ENCODE measurements at regions not wholly inside any gene's neighbourhood (a gene's known extent, or its start where the extent isn't known, plus 50 kb on each side); places are given as distances from the start of the nearest gene placed in this dataset.
A peak's percentile ranks its signal among the peaks of the same experiment; 100 is the strongest.
"Not testable (repeated sequence)": the region's sequence is repeated elsewhere in the genome, so short reads cannot be mapped to it uniquely, and the experiment has no call there.

GRCh38 chr14:105891221-105891602, 364.8 kb downstream of the TMEM121 start:
- H3K4me1 Mint-ChIP-seq, result no peaks in the 10 kb centered on the region
- ATAC-seq (no peak), DNase-seq (peak in 1 of 2 donors; percentile 10)
- no peaks in the 10 kb centered on the region for H3K36me3 ChIP-seq (ENCODE audit: control insufficient read depth, insufficient read depth, low read length)
- H3K27me3 Mint-ChIP-seq (ENCODE audit: low read depth in 2 of 2), result peaks cover 13 to 17% of the 10 kb centered on the region in 2 donors
- no peaks in the 10 kb centered on the region for H3K36me3 Mint-ChIP-seq
- peaks cover 8% of the 10 kb centered on the region for H3K4me1 ChIP-seq (ENCODE audit: control insufficient read depth, insufficient read depth, low read length)
- no peak overlapping the region for H3K27ac ChIP-seq (ENCODE audit: low read length)
- 55% methylated on average over 15 of the region's 15 CpGs for WGBS (ENCODE audit: insufficient coverage)
- H3K9me3 Mint-ChIP-seq, result no peaks in the 10 kb centered on the region
- no peak overlapping the region for H3K4me3 ChIP-seq (ENCODE audit: low read length)
- TF ChIP-seq CTCF (IDR thresholded peaks at IDR 0.05), result no peak
- no peaks in the 10 kb centered on the region for H3K27me3 ChIP-seq (ENCODE audit: control insufficient read depth, insufficient read depth, low read length)
- H3K27ac Mint-ChIP-seq, result no peak overlapping the region
- H3K9me3 ChIP-seq (ENCODE audit: control insufficient read depth, insufficient read depth, low read length), result no peaks in the 10 kb centered on the region
- H3K4me3 Mint-ChIP-seq, result no peak overlapping the region
- intact Hi-C loops (cut with micrococcal nuclease), result no loop called here

- intact Hi-C loops (cut with micrococcal nuclease), result no loop called here
- DNase-seq (peak in 1 of 2 donors; percentile 13), ATAC-seq (no peak)
- Mint-ChIP-seq H3K27me3 (ENCODE audit: low read depth in 2 of 2) (peaks cover 13 to 23% of the 10 kb centered on the region in 2 donors), H3K4me3 (no peak overlapping the region), H3K27ac (no peak overlapping the region), H3K4me1 (no peaks in the 10 kb centered on the region), H3K9me3 (no peaks in the 10 kb centered on the region), H3K36me3 (no peaks in the 10 kb centered on the region)
- Histone ChIP-seq H3K27ac (ENCODE audit: low read length) (no peak overlapping the region), H3K4me3 (ENCODE audit: low read length) (no peak overlapping the region), H3K4me1 (ENCODE audit: control insufficient read depth, insufficient read depth, low read length) (peaks cover 8% of the 10 kb centered on the region), H3K9me3 (ENCODE audit: control insufficient read depth, insufficient read depth, low read length) (no peaks in the 10 kb centered on the region), H3K27me3 (ENCODE audit: control insufficient read depth, insufficient read depth, low read length) (no peaks in the 10 kb centered on the region), H3K36me3 (ENCODE audit: control insufficient read depth, insufficient read depth, low read length) (no peaks in the 10 kb centered on the region)
- 46% methylated on average over 16 of the region's 18 CpGs for WGBS (ENCODE audit: insufficient coverage)
- no peak for TF ChIP-seq CTCF (IDR thresholded peaks at IDR 0.05)
These were observed 365.5 kb downstream of the TMEM121 start for GRCh38 chr14:105891631-105892452.

- intact Hi-C loops (cut with micrococcal nuclease); ATAC-seq; H3K36me3 ChIP-seq (ENCODE audit: control insufficient read depth, insufficient read depth, low read length); H3K36me3 Mint-ChIP-seq; H3K4me3 Mint-ChIP-seq; H3K27ac ChIP-seq (ENCODE audit: low read length); H3K9me3 ChIP-seq (ENCODE audit: control insufficient read depth, insufficient read depth, low read length); H3K27ac Mint-ChIP-seq; H3K4me1 Mint-ChIP-seq; H3K27me3 ChIP-seq (ENCODE audit: control insufficient read depth, insufficient read depth, low read length); H3K9me3 Mint-ChIP-seq; H3K4me1 ChIP-seq (ENCODE audit: control insufficient read depth, insufficient read depth, low read length); H3K4me3 ChIP-seq (ENCODE audit: low read length): not testable (repeated sequence)
- peaks cover 13 to 23% of the 10 kb centered on the region in 2 donors for H3K27me3 Mint-ChIP-seq (ENCODE audit: low read depth in 2 of 2)
- peak in 1 of 2 donors; percentile 11 for DNase-seq
- 50% methylated on average over 26 of the region's 27 CpGs for WGBS (ENCODE audit: insufficient coverage)
These were observed 366.4 kb downstream of the TMEM121 start for GRCh38 chr14:105892453-105893441.

GRCh38 chr14:105893686-105894085, 367.3 kb downstream of the TMEM121 start:
- H3K27me3 ChIP-seq (ENCODE audit: control insufficient read depth, insufficient read depth, low read length); H3K9me3 ChIP-seq (ENCODE audit: control insufficient read depth, insufficient read depth, low read length); H3K4me1 Mint-ChIP-seq; H3K4me1 ChIP-seq (ENCODE audit: control insufficient read depth, insufficient read depth, low read length); H3K36me3 Mint-ChIP-seq; H3K9me3 Mint-ChIP-seq; H3K36me3 ChIP-seq (ENCODE audit: control insufficient read depth, insufficient read depth, low read length); H3K4me3 Mint-ChIP-seq; intact Hi-C loops (cut with micrococcal nuclease); H3K27ac ChIP-seq (ENCODE audit: low read length); ATAC-seq; H3K27ac Mint-ChIP-seq; H3K4me3 ChIP-seq (ENCODE audit: low read length): not testable (repeated sequence)
- peaks cover 13 to 23% of the 10 kb centered on the region in 2 donors for H3K27me3 Mint-ChIP-seq (ENCODE audit: low read depth in 2 of 2)
- peak in 1 of 2 donors; percentile 12 for DNase-seq
- 51% methylated on average over 5 of the region's 12 CpGs for WGBS (ENCODE audit: insufficient coverage)

All from natural killer cell (primary cell).